Astrocyte of the cerebellum (primary cell): ENCODE measurements at regions not wholly inside any gene's neighbourhood (a gene's known extent, or its start where the extent isn't known, plus 50 kb on each side); places are given as distances from the start of the nearest gene placed in this dataset.

Source experiments
- DNase-seq: peaks from one replicate; pipeline ENCODE4 v3.0.0-alpha.2; 2011; ENCODE audit warnings: low read depth
- H3K4me3 ChIP-seq: 2 replicates; pipeline ENCODE4 v1.5.1; 2011; ENCODE audit warnings: mild to moderate bottlenecking, low read depth, low read length, moderate library complexity
- CTCF ChIP-seq: IDR thresholded peaks from 2 replicates; pipeline ENCODE4 v1.5.1; 2012; ENCODE audit warnings: low read length, low read depth, moderate library complexity, mild to moderate bottlenecking; ENCODE audit errors: missing control alignments
- in situ Hi-C: cut with HindIII; loops from 2 replicates; pipeline ENCODE4 v1.10.0; 2017; ENCODE audit warnings: low sequenced_read_pairs

DNA sequence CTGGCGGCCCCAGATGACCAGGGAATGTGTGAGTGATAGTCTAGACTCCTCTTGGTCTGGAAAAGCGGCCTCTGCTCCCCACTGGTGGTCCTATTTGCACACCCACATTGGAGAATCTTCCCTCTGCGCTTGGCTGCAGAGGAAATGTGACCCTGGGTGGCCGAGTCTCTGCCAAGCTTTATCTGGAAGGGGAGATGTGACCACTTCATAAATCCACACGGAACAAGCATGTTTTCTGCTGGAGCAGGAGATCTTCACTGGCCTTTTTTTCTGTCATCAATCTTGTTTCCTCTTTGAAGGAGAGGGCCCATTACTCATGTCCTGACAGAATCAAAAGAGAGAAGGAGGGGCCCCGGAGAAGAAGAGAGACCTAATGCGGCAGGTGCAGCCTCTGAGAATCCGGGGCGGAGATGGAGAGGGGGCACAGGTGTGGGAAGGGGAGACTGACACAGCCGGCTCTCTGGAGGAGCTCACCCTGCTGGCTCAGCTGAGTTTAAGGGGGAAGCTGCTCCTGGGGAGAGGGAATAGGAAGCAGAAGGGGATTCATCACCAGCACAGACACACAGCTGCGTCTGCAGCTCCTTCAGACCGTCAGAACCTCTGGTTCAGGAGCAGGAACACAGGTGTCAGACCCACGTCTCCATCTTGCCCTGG, 116.3 kb downstream of the SOX9 start:
- no peak overlapping the region for H3K4me3 ChIP-seq
- no peak for DNase-seq
- TF ChIP-seq CTCF: no peak
- in situ Hi-C loops: no loop called here

DNA sequence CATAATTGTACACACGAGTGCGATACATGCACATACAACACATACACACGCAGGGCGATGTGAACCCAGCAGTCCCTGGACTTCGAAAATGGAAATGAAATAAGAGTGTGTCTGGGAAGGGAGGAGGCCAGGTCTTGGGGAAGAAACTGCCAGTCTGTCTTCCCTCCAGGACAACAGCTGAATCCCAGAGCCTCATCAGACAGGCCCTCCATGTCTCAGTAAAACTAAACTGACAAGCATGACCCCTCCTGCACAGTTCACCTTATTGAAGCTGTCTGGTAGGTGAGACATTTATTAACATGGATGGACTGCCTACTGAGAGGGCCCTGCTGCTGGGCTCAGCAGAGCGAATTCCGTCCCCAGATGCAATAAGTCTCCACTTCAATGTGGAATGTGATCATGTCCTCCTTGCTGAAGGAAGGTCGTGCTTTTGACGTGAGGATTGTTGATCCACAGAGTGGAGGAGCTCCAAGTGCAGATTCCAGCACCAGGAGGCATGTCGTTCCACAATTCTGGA, 117.4 kb downstream of the SOX9 start:
- H3K4me3 ChIP-seq: no peak overlapping the region
- TF ChIP-seq CTCF: no peak
- no peak for DNase-seq
- in situ Hi-C loops: no loop called here

DNA sequence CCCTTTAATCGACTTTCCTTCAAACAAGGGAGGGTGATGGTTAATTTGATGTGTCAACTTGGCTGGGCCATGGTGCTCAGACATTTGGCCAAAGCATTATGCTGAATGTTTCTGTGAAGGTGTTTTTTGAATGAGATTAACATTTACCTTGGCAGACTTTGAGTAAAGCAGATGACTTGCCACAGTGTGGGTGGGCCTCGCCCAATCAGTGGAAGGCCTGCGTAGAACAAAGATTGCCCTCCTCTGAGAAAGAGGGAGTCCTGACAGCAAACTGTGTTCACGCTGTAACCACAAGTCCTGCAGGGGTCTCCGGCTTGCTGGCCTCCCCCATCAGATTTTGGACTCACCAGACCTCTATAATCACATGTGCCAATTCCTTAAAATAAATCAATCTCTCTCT, 118.7 kb downstream of the SOX9 start:
- in situ Hi-C loops: no loop called here
- DNase-seq: no peak
- TF ChIP-seq CTCF: no peak
- no peak overlapping the region for H3K4me3 ChIP-seq

- TF ChIP-seq CTCF: no peak
- H3K4me3 ChIP-seq: no peak overlapping the region
- no peak for DNase-seq
- in situ Hi-C loops: no loop called here
Measured at GRCh38 chr17:72240333-72240732, 119.5 kb downstream of the SOX9 start.

DNA sequence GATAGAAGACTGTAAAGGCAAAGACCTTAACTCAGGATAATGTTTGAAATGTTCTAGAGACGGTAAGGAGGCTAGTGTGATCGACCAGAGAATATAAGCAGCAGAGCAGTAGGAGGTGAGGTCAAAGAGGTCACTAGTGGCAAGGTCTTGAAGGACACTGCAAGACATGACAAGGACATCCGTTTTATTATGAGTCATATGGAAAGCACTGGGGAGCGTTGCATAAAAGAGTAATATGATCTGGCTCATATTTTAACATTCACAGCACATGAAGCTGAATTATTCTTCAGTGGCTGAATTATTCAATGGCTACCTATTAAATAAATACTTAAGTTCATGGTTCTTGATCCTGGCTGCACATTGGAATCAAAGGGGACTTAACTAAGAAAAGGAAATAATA, 123.7 kb downstream of the SOX9 start:
- TF ChIP-seq CTCF: no peak
- in situ Hi-C loops: no loop called here
- no peak for DNase-seq
- H3K4me3 ChIP-seq: no peak overlapping the region

DNA sequence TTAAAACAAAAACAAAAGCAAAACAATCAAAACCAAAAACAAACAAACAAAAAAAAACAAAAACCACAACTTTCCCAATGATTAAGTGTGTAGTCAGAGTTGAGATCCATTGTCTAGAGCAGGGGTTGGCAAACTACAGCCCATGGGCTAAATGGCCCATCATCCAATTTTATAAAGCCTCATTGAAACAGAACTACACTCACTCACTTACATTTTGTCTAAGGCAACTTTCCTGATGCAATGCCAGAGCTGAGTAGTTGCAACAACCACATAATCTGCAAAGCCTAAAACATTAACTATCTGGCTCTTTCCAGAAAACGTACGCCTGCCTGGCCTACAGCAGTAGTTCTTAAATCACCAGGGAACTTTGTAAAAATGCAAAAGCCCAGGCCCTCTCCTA, 124.1 kb downstream of the SOX9 start:
- TF ChIP-seq CTCF: no peak
- no peak for DNase-seq
- no peak overlapping the region for H3K4me3 ChIP-seq
- in situ Hi-C loops: no loop called here

- TF ChIP-seq CTCF: no peak
- H3K4me3 ChIP-seq: no peak overlapping the region
- DNase-seq: no peak
- in situ Hi-C loops: no loop called here
Measured at GRCh38 chr17:72249441-72249840, 128.6 kb downstream of the SOX9 start.
